Left ventricle myocardium superior (tissue), 1 donor: ENCODE measurements at regions not wholly inside any gene's neighbourhood (a gene's known extent, or its start where the extent isn't known, plus 50 kb on each side); places are given as distances from the start of the nearest gene placed in this dataset.
A peak's percentile ranks its signal among the peaks of the same experiment; 100 is the strongest.

Experiments used
- ATAC-seq: fragments of 200-7000 bp; cut with Tn5 transposase; one replicate; pipeline ENCODE4 v1.9.1; 2020; ENCODE audit warnings: mild to moderate bottlenecking, moderate library complexity
- DNase-seq: peaks from one replicate; pipeline ENCODE4 v3.0.0-alpha.2; 2020
- intact Hi-C: fragments of 100-400 bp; cut with micrococcal nuclease; formaldehyde crosslinking; loops from one replicate; pipeline ENCODE4 v1.11.0; 2022
- donor health status: DM: no; HTN: yes; CAD: no; lungs with severe emphysema.

- DNase-seq = no peak
- ATAC-seq = no peak
- intact Hi-C loops = no loop called here
These were observed 272.6 kb downstream of the EFNB2 start for GRCh38 chr13:106262886-106263285.

DNA sequence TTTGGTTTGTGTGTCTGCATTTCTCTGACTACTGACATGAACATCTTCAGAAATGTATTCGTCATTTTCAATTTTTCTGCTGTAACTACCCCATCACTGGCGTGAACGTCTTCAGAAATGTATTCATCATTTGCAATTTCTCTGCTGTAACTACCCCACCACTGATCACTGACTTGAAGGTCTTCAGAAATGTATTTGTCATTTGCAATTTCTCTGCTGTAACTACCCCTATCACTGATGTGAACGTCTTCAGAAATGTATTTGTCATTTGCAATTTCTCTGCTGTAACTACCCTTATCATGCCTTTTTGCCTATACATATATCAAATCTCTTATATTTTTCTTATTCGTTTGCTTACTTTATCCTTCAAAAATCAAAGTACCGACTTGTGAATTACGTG is 274.0 kb downstream of the EFNB2 start:
- intact Hi-C loops = no loop called here
- ATAC-seq = no peak
- no peak for DNase-seq

DNA sequence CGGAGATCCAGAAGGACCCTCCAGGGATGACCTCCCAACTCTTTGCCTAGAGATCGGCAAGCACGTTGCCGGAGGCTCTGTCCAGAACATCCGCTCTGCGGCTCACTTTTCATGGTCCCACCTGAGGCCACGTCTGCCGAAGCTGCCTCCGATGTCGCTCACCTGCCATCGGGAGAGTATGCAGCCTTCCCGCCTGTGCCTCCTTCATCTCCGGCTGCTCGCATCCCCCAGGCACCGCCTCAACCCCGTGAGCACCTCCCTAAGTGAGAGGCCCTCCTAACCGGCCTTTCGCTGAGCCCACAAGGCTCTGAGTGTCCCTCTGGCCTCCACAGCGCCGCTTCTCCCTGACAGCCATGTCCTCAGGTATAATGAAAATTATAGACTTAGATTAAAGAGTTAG is 275.1 kb downstream of the EFNB2 start:
- DNase-seq (no peak), ATAC-seq (no peak)
- intact Hi-C loops = no loop called here

DNA sequence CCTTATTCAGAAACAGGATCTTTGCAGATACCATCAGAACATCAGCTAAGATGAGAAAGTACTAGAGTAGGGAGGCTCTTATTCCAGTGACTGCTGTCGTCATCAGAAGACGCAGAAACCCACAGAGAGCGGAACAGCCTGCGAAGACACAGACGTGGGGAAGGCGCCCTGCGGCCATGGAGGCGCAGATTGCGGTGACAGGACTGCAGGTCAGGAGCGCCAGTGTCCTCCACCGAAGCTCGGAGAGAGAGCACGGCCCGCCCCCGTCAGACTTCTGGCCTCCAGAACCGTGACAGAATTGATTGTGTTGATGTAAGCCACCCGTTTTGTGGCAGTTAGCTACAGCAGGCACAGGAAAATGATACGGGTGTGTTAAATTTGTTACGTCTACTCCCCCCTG is 275.5 kb downstream of the EFNB2 start:
- intact Hi-C loops = no loop called here
- DNase-seq = no peak

DNA sequence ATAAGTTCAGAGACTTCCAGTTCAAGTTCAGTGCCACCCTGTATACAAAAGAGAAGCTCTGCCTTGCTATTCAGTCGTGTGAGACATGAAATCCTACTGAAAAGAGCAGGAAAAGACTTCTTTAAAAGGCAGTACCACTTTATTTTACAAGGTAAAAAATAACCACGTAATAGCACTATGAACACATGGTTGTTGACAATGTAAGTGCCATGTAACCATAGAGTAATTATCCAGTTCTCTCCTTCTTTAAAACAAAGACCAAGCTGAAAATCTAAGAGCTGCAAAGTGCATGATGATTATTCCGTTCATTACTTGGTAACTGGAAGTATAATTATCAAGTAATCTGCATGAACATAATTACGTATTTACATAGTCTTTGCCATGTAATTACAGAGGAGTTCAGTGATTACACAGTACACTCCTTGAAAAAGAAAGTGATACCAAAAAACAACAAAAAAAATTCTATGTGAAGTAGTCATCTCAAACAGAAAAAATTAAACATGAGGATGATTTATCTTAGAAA is 288.7 kb downstream of the EFNB2 start:
- no peak for ATAC-seq
- intact Hi-C loops = no loop called here
- DNase-seq = no peak

More for the DNA sequence above, 275.5 kb downstream of the EFNB2 start:
- no peak for ATAC-seq

DNA sequence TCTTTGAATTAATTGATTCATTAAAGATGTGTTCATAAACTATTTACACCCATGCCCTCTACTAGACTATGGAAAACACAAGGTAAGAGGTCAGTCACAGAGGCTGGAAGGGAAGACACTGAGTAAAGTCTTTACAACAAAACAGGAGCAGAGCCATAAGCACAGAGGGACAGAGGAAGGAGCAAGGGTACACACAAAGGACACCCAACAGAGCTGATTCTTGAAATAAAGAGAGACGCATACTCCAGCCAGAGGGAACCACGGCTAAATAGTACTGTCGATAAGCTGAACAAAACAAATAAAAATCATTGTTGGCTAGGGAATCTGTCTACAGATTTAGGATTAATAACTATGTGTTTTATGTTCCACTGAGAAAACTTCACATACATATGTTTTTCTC is 289.2 kb downstream of the EFNB2 start:
- intact Hi-C loops = no loop called here
- DNase-seq (no peak), ATAC-seq (no peak)

GRCh38 chr13:106243011-106243565 is 292.4 kb downstream of the EFNB2 start:
- intact Hi-C loops = no loop called here
- DNase-seq (no peak), ATAC-seq (no peak)

GRCh38 chr13:106241974-106242953 is 293.2 kb downstream of the EFNB2 start:
- ATAC-seq (no peak), DNase-seq (no peak)
- intact Hi-C loops = no loop called here

GRCh38 chr13:106238690-106239089 is 296.8 kb downstream of the EFNB2 start:
- DNase-seq = no peak
- intact Hi-C loops = no loop called here
- ATAC-seq = no peak

DNA sequence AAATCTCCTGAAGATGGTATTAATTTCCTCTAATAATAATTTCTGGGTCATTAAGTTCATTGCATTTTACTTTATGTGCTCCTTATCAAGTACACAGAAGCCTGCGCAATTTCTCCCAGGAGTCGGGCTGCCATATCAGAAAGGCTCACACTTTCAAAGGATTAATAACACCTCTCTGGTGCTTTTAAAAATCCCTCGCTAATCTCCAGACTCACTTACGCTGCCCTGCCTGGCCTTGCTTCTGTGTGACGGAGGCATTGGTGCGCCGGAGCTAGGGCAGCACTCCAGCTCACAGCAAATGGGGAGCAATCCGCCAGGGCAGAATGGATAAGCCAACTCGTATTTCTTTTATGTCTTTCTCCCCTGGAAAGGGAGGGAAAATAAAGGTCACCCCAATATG is 300.8 kb downstream of the EFNB2 start:
- DNase-seq = peak; percentile 42
- ATAC-seq = peak; percentile 51
- intact Hi-C loops = no loop called here

GRCh38 chr13:106233134-106233735 is 302.2 kb downstream of the EFNB2 start:
- DNase-seq = no peak
- no peak for ATAC-seq
- intact Hi-C loops = no loop called here

GRCh38 chr13:106232681-106233080 is 302.8 kb downstream of the EFNB2 start:
- no peak for DNase-seq
- peak; percentile 73 for ATAC-seq
- intact Hi-C loops = no loop called here

DNA sequence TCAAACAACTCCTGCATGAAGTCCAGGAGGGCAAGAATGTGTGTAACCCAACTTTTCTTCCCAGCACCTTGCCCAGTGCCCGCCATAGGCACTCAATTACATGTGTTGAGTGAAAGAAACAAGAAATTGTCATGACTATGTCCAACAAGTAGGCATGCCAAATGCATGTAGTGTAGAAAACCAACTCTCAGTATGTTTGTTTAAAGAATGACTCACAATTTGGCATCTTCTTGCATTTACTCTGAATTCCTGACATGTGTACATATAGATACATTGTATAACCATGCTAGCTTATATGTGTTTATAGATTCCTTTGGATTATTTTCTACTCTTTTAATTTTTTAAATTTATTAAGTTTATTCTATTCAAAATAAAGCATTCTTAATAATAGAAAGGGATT is 305.0 kb downstream of the EFNB2 start:
- intact Hi-C loops = no loop called here
- no peak for DNase-seq
- no peak for ATAC-seq

- DNase-seq (no peak), ATAC-seq (no peak)
- intact Hi-C loops = no loop called here
These were observed 310.3 kb downstream of the EFNB2 start for GRCh38 chr13:106225126-106225525.

DNA sequence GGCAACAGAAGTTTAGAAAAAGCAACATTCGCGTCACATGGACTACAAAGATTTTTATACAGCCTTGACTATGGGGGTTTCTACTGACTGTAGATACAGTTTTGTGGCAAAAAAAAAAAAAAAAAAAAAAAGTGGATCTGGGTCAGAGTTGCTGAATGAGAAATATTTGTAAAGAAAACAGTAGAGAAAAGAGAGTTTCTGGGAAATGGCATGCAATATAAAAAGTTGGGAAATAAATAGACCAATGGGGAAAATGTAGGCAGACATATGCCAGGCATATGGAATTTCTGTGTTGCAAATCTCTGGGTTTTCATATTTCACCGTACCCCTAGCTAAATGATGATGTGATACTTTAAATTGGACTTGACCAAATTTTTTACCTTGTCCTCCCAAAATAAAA is 315.3 kb downstream of the EFNB2 start:
- ATAC-seq = no peak
- intact Hi-C loops = no loop called here

GRCh38 chr13:106213028-106213757 is 322.3 kb downstream of the EFNB2 start:
- intact Hi-C loops = no loop called here
- no peak for ATAC-seq
- DNase-seq = no peak

More for the DNA sequence above, 315.3 kb downstream of the EFNB2 start:
- no peak for DNase-seq

DNA sequence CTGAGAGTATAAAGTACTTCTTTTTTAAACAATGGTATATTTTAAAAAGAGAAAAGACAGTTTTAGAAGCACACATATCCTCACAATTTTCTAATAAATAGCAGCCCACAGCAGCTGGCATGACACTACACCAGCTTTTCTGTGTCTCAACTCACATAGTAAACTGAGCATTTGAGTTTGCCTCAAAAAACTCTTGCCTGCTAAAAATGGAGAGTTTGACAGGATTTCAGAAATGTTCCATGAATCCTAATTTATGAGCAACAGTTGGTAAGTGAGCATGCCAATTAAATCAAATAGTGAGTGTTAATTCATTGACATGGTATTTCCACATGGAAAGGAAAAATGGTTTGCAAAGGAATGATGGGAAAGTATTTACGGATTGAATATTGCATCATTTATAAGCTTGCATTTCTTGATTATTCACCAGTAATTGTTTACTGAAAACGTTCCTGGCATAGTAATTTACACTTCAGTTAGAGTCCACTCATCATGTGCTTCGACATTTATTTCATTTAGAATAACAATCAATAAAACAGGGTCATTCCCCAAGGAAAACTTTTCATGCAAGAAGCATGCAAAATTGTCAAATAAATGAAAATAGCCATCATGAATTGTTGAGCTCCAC is 323.0 kb downstream of the EFNB2 start:
- intact Hi-C loops = no loop called here
- DNase-seq (no peak), ATAC-seq (no peak)

DNA sequence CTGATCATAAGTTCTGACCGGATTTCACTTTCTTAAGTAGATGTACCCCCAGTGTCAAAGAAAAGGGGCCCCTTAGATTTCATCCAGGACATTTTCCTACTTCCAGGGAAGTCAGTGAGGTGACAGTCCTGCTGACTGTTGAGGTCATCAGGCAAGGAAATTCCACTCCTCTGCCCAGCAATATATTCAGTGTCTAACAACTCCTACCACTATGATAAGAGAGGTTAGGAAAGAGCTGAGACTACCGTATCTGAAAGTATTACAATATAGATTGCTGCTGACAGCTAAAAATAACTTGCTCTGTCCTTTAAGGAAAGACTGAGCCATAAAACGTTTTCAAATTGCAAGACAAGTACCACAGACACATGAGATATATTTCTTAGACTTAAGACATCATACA is 325.1 kb downstream of the EFNB2 start:
- intact Hi-C loops = no loop called here
- DNase-seq (no peak), ATAC-seq (no peak)

GRCh38 chr13:106205871-106206270 is 329.6 kb downstream of the EFNB2 start:
- no peak for ATAC-seq
- DNase-seq = no peak
- intact Hi-C loops = no loop called here
